ENCODE measurements at regions not wholly inside any gene's neighbourhood (a gene's known extent, or its start where the extent isn't known, plus 50 kb on each side); places are given as distances from the start of the nearest gene placed in this dataset.

DNA sequence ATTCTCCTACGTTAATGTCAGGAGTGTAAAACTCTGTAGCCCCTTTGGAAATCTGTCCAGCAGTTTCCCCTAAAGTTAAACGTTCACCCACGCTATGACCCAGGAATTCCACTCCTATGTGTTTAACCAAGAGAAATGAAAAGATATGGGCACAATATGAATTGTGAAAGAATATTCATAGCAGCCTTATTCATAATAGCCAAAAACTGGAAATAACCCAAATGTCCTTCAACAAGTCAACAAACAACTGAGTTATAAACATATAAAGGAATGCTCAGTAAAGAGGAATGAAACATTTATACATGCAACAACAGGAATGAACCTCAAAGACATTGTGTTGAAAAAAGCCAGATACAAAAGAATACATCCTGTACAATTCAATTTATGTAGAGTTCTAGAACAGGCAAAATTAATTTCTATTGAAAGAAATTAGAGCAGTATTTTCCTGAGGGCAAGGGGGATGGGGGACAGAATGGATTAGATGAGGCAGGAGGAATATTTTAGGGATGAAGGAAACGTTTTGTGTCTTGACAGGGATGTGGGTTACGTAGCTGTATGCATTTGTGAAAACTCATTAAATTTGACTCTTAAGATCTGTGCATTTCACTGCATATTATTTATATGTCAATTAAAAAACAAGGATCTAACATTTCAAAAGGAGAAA, 286.7 kb upstream of the CDH5 start:
- no peak for TF ChIP-seq CTCF (conservative IDR thresholded peaks at IDR 0.05; ENCODE audit: low read depth, low read length)
- TF ChIP-seq BHLHE40 (IDR thresholded peaks at IDR 0.05; ENCODE audit: low read depth, low read length) = no peak
- no peak for TF ChIP-seq MXI1 (IDR thresholded peaks at IDR 0.05; ENCODE audit: borderline replicate concordance, low read depth, low read length)
- TF ChIP-seq RAD21 (IDR thresholded peaks at IDR 0.05; ENCODE audit: low read length) = no peak
- no peak for TF ChIP-seq POLR2A (IDR thresholded peaks at IDR 0.05; ENCODE audit: low read depth, low read length)
- TF ChIP-seq, protein P1, sequence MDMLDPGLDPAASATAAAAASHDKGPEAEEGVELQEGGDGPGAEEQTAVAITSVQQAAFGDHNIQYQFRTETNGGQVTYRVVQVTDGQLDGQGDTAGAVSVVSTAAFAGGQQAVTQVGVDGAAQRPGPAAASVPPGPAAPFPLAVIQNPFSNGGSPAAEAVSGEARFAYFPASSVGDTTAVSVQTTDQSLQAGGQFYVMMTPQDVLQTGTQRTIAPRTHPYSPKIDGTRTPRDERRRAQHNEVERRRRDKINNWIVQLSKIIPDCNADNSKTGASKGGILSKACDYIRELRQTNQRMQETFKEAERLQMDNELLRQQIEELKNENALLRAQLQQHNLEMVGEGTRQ (IDR thresholded peaks at IDR 0.05; ENCODE audit: low read depth, low read length) = no peak
